ENCODE measurements at regions not wholly inside any gene's neighbourhood (a gene's known extent, or its start where the extent isn't known, plus 50 kb on each side); places are given as distances from the start of the nearest gene placed in this dataset.

- no peak for DNase-seq
- Histone ChIP-seq H3K27me3 (peaks cover 15% of the 10 kb centered on the region; the same call in 1 of the 2 replicates), H3K36me3 (no peaks in the 10 kb centered on the region), H3K9me3 (no peaks in the 10 kb centered on the region), H3K4me1 (no peaks in the 10 kb centered on the region), H3K4me3 (ENCODE audit: low read depth, low read length) (no peak overlapping the region)
- TF ChIP-seq, protein P1, sequence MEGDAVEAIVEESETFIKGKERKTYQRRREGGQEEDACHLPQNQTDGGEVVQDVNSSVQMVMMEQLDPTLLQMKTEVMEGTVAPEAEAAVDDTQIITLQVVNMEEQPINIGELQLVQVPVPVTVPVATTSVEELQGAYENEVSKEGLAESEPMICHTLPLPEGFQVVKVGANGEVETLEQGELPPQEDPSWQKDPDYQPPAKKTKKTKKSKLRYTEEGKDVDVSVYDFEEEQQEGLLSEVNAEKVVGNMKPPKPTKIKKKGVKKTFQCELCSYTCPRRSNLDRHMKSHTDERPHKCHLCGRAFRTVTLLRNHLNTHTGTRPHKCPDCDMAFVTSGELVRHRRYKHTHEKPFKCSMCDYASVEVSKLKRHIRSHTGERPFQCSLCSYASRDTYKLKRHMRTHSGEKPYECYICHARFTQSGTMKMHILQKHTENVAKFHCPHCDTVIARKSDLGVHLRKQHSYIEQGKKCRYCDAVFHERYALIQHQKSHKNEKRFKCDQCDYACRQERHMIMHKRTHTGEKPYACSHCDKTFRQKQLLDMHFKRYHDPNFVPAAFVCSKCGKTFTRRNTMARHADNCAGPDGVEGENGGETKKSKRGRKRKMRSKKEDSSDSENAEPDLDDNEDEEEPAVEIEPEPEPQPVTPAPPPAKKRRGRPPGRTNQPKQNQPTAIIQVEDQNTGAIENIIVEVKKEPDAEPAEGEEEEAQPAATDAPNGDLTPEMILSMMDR (IDR thresholded peaks at IDR 0.05; ENCODE audit: low read depth, low read length): no peak
Observed at GRCh38 chr2:239670463-239671120, 269.8 kb upstream of the HDAC4 start.

DNA sequence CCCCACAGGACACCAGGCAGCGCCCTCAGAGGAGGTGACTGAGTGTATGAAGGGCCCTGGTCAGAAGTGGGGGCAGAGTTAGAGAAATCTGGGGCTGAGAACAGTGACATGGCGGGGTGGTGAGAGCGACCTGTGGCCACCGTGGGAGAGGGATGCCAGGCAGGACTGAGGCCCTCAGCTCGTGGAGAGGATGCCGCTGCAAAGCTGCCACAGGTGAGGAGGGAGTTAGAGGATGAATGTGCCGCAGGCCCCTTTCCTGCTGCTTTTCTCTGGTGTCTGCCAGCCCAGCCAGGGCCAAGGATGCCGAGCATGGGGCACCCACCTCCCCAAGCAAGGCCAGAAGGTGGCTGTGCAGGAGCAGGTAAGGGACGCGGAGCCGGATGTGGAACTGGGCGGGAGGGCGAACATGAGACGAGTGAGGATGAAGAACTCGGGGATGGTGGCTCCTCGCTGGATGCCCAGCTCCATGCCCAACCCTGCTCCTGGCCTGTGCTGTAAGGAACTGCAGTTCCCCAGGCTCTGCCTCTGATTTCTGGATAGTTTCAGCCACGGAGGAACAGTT is 269.2 kb upstream of the HDAC4 start:
- TF ChIP-seq, protein P1 (IDR thresholded peaks at IDR 0.05; ENCODE audit: low read depth, low read length): no peak
- Histone ChIP-seq H3K4me1 (no peaks in the 10 kb centered on the region), H3K27me3 (peaks cover 15% of the 10 kb centered on the region; the same call in 1 of the 2 replicates), H3K9me3 (no peaks in the 10 kb centered on the region), H3K36me3 (no peaks in the 10 kb centered on the region), H3K4me3 (ENCODE audit: low read depth, low read length) (no peak overlapping the region)
- no peak for DNase-seq

DNA sequence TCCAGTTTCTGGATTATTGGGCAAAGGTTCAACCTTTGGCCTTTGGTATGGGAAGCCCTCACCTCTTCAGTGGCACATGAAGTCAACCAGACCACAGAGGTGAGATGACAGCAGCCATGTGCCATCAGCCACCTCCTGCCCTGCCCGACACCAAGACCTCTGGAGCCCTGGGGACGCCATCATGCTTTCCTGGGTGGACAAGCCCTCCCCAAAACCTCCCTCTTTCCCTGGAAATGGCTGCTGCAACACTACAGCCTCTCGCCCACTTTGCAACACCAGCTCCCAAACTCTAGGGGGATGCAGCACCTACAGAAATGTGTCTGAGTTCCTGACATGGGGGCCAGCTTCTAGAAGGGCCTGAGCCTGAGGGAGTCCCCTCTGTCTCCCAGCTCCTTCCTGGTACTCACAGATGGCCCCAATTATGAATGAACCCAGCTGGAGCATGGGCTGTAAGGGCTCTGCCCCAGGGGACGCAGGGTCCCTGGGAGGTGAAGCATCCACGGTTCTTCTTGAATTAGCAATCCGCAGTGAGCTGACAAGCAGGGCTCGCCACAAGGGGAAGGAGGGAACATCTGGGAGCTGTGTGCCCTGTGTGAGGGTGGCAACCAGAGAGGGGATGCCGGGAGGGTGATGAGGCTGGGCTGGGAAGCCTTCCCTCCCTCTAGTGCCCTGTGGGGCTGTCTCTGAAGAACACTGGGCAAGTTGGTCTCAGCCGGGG is 268.5 kb upstream of the HDAC4 start:
- TF ChIP-seq, protein P1 (IDR thresholded peaks at IDR 0.05; ENCODE audit: low read depth, low read length): no peak
- H3K36me3 ChIP-seq: no peaks in the 10 kb centered on the region
- H3K9me3 ChIP-seq: no peaks in the 10 kb centered on the region
- peaks cover 15% of the 10 kb centered on the region; the same call in 1 of the 2 replicates for H3K27me3 ChIP-seq
- no peak overlapping the region for H3K4me3 ChIP-seq (ENCODE audit: low read depth, low read length)
- DNase-seq: no peak
- no peaks in the 10 kb centered on the region for H3K4me1 ChIP-seq

- Histone ChIP-seq H3K27me3 (peaks cover 15% of the 10 kb centered on the region; the same call in 1 of the 2 replicates), H3K4me1 (no peaks in the 10 kb centered on the region), H3K36me3 (no peaks in the 10 kb centered on the region), H3K9me3 (no peaks in the 10 kb centered on the region), H3K4me3 (ENCODE audit: low read depth, low read length) (no peak overlapping the region)
- DNase-seq: no peak
- TF ChIP-seq, protein P1 (IDR thresholded peaks at IDR 0.05; ENCODE audit: low read depth, low read length): no peak
Observed at GRCh38 chr2:239668651-239669050, 267.8 kb upstream of the HDAC4 start.

GRCh38 chr2:239668042-239668441 is 267.2 kb upstream of the HDAC4 start:
- TF ChIP-seq, protein P1 (IDR thresholded peaks at IDR 0.05; ENCODE audit: low read depth, low read length): no peak
- peaks cover 15% of the 10 kb centered on the region; the same call in 1 of the 2 replicates for H3K27me3 ChIP-seq
- H3K4me1 ChIP-seq: no peaks in the 10 kb centered on the region
- no peak overlapping the region for H3K4me3 ChIP-seq (ENCODE audit: low read depth, low read length)
- H3K36me3 ChIP-seq: no peaks in the 10 kb centered on the region
- DNase-seq: no peak
- no peaks in the 10 kb centered on the region for H3K9me3 ChIP-seq
